D721Med (cell line): ENCODE measurements at regions not wholly inside any gene's neighbourhood (a gene's known extent, or its start where the extent isn't known, plus 50 kb on each side); places are given as distances from the start of the nearest gene placed in this dataset.

Experiments used
- DNase-seq: peaks from one replicate; pipeline ENCODE4 v3.0.0; 2011; ENCODE audit warnings: low spot score; ENCODE audit not compliant: insufficient read length
- FAIRE-seq: peaks from 2 replicates; lab custom pipeline; 2011; peaks lifted over from hg19 to GRCh38; lab: Jason Lieb, UNC
- TF ChIP-seq, protein P1 (sequence below): IDR thresholded peaks from 2 replicates; pipeline ENCODE4 v1.5.1; 2012; ENCODE audit warnings: mild to moderate bottlenecking, control low read depth; ENCODE audit not compliant: insufficient read depth; ENCODE audit errors: missing control alignments

DNA sequence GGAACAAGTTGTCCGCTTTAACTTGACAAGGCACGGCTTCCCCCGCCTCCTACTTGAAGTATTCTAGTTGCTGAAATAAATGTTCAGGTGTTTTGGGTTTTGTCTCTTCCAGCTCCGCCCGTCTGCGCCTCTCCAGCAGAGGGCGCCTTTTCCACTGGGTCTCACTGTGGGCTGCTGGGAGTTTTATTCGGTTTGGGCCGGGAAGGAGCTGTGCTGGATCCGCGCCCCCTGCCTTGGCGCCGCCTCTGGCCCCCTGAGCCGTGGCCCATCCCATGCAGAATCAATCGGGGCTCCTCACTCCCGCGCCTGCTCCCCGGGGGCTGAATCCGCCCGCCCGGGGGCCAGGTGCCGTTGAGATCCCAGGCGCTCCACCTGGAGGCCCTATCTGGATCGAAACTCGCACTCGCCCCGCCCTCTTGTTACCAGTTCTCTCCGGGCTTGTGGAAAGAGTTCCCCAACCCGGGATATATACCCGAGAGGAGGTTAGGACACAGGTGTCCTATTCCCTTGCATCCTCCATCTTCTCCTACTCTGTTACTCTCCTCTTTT is 51.0 kb upstream of the TCF21 start:
- TF ChIP-seq, protein P1, sequence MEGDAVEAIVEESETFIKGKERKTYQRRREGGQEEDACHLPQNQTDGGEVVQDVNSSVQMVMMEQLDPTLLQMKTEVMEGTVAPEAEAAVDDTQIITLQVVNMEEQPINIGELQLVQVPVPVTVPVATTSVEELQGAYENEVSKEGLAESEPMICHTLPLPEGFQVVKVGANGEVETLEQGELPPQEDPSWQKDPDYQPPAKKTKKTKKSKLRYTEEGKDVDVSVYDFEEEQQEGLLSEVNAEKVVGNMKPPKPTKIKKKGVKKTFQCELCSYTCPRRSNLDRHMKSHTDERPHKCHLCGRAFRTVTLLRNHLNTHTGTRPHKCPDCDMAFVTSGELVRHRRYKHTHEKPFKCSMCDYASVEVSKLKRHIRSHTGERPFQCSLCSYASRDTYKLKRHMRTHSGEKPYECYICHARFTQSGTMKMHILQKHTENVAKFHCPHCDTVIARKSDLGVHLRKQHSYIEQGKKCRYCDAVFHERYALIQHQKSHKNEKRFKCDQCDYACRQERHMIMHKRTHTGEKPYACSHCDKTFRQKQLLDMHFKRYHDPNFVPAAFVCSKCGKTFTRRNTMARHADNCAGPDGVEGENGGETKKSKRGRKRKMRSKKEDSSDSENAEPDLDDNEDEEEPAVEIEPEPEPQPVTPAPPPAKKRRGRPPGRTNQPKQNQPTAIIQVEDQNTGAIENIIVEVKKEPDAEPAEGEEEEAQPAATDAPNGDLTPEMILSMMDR = peak; percentile 81
- FAIRE-seq (no peak), DNase-seq (no peak)
